GM18505 (cell line): ENCODE measurements at regions not wholly inside any gene's neighbourhood (a gene's known extent, or its start where the extent isn't known, plus 50 kb on each side); places are given as distances from the start of the nearest gene placed in this dataset.
A peak's percentile ranks its signal among the peaks of the same experiment; 100 is the strongest.
"Not testable (repeated sequence)": the region's sequence is repeated elsewhere in the genome, so short reads cannot be mapped to it uniquely, and the experiment has no call there.

Experiments
- ATAC-seq: cut with Tn5 transposase; IDR thresholded peaks from one replicate; pipeline ENCODE4 v1.9.1; 2021; ENCODE audit not compliant: unreplicated experiment
- POLR2A ChIP-seq: IDR thresholded peaks from 4 replicates; pipeline ENCODE4 v1.6.1; 2011; ENCODE audit warnings: borderline replicate concordance; ENCODE audit not compliant: insufficient read depth, insufficient read length; ENCODE audit errors: extremely low read depth

DNA sequence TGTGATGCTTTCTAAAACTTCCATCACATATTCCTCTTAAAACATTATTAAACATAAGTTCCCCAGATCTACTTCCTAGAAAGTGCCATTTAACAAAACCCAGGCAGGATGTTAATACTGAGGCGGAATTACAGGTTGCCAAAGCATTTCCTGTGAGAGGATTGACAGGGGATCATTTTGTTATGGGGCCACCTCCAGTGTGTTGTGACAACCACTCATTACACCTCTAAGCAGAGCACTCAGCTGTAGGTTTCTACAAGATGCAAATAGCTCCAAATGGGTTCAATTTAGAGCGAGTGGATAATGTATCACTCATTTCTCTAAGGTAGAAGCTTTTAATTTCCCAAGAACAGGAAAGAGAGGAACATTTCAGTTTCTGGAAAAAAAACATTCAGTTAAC is 1429.5 kb upstream of the ACVR2A start:
- TF ChIP-seq POLR2A = no peak
- ATAC-seq = no peak

DNA sequence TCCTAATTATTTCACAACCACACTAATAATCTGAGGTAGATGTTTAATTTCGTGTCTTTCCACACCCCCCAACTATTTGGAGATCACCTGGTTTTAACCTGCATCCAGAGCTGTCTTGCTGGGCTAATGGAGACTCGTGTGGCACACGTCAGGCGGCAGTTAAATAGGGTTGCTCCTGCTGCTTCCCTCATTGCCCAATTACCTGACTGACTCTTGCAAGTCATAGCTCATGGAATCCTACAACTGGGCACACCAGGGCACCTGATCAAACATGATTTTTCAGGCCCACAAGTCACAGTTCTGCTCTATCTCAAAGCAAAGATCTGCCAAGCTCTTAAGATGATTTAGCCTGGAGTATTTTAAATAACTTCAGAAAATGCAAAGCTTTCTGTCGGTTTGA is 1430.4 kb upstream of the ACVR2A start:
- TF ChIP-seq POLR2A = no peak
- ATAC-seq = no peak

GRCh38 chr2:146413086-146413610 is 1431.7 kb upstream of the ACVR2A start:
- TF ChIP-seq POLR2A = no peak
- no peak for ATAC-seq

GRCh38 chr2:146412625-146413024 is 1432.2 kb upstream of the ACVR2A start:
- no peak for TF ChIP-seq POLR2A
- ATAC-seq = no peak

DNA sequence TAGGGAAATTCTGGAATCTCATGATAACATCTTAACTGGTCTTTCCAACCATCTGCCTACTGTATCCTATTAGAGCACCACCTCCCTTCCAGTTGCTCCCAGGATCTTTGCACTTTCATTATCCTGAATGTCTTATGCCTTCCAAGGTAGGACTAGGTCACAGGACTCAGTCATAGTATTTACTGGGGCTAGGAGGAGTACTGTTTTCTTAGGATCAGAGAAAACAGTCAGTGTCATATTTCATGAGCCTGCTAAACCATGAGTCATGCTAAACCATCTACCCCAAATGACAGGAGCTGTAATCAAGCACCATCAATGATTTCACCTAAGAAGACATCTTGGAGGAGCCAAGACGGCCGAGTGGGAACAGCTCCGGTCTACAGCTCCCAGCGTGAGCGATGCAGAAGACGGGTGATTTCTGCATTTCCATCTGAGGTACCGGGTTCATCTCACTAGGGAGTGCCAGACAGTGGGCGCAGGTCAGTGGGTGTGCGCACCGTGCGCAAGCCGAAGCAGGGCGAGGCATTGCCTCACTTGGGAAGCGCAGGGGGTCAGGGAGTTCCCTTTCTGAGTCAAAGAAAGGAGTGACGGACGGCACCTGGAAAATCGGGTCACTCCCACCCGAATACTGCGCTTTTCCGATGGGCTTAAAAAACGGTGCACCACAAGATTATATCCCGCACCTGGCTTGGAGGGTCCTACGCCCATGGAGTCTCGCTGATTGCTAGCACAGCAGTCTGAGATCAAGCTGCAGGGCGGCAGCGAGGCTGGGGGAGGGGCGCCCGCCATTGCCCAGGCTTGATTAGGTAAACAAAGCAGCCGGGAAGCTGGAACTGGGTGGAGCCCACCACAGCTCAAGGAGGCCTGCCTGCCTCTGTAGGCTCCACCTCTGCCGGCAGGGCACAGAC is 1439.2 kb upstream of the ACVR2A start:
- not testable (repeated sequence) for ATAC-seq

DNA sequence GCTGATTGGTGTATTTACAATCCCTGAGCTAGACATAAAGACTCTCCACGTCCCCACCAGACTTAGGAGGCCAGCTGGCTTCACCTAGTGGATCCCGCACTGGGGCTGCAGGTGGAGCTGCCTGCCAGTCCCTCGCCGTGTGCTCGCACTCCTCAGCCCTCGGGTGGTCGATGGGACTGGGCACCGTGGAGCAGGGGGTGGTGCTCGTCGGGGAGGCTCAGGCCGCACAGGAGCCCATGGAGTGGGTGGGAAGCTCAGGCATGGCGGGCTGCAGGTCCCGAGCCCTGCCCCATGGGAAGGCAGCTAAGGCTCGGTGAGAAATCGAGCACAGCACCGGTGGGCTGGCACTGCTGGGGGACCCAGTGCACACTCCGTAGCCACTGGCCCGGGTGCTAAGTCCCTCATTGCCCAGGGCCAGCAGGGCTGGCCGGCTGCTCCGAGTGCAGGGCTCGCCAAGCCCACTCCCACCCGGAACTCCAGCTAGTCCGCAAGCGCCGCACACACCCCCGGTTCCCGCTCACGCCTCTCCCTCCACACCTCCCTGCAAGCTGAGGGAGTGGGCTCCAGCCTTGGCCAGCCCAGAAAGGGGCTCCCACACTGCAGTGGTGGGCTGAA is 1441.2 kb upstream of the ACVR2A start:
- ATAC-seq = not testable (repeated sequence)

DNA sequence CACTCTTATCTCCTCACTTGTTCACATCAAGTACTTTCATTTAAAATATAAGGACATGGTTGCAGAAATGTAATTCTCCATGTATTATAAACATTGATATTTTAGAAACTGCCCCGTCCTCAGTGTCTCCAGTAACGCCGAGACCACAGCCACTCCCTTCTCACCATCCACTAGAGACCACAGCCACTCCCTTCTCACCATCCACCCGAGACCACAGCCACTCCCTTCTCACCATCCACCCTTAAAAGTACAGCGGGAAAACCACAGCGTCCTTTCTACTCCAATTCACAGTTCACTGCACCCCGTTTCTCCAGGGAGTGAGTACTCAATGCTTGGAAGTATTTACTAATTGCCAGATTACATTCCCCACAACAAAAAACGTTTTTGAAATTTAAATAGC is 1452.2 kb upstream of the ACVR2A start:
- TF ChIP-seq POLR2A = no peak
- no peak for ATAC-seq

- ATAC-seq = no peak
- TF ChIP-seq POLR2A = no peak
These were observed 1452.6 kb upstream of the ACVR2A start for GRCh38 chr2:146392186-146392585.

- no peak for ATAC-seq
- no peak for TF ChIP-seq POLR2A
These were observed 1456.1 kb upstream of the ACVR2A start for GRCh38 chr2:146388757-146389156.

DNA sequence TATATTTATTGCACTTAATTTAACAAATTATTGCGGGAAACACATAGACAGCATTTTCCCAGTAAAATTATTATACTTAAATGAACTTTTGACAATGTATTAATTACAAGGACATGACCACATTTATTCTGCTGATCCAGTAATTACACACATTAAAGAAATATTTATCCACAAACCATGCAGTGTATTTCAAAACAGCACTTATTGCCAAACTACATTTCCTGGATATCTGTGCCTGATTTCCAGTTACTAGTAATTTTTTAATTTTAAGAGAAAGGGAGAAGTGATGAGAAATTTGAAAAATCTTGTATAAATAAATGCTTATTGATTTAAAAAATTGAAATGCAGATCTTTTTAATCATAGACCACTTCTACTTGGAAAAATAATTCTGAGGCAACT is 1458.7 kb upstream of the ACVR2A start:
- ATAC-seq = no peak
- no peak for TF ChIP-seq POLR2A

- ATAC-seq = peak; percentile 69
These were observed 1459.8 kb upstream of the ACVR2A start for GRCh38 chr2:146385031-146385430.

DNA sequence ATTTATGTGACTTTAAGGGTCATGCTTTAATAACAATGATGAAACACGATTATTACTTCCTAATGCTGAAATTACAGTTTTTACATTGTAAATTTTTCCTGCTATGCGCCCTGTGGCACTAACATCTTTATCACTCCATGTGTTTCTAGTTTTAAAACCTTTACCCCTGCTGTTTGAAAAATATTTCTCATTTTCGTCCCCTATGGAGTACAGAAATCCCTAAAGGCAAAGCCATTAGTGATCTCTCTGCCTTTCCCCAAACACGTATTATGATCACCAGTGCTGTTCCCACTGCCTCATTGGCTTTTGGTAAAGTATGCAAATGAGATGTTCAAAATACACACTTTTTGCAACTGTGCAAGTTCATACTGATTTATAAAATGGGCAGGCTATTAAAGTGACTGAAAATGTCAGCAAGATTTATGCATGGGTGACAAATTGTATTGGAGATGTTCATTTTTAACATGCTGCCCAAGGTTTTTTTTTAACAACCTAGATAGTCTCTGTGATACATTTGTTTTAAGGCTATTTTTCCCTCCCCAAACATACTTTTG is 1468.2 kb upstream of the ACVR2A start:
- no peak for ATAC-seq

More at GRCh38 chr2:146385031-146385430, 1459.8 kb upstream of the ACVR2A start:
- no peak for TF ChIP-seq POLR2A

DNA sequence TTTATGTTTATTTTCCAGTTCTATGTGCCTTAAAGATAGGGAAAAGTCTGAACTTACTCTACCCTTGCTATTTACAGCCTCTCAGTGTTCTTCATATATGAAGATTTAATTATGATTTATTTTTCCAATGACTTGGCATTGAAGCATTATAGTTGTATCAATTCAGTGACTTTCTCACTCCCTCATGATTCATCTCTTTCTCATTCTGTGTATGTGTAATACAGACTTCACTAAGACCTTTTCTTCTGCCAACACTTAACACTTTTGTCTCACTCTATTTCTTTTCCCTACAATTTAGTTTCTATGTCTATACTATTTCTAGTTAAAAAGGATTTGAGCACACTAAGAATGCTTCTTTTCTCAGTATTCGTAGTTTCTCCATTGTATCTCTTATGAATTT is 1470.3 kb upstream of the ACVR2A start:
- no peak for TF ChIP-seq POLR2A
- no peak for ATAC-seq

More for the DNA sequence above, 1468.2 kb upstream of the ACVR2A start:
- no peak for TF ChIP-seq POLR2A

GRCh38 chr2:146371364-146371763 is 1473.5 kb upstream of the ACVR2A start:
- not testable (repeated sequence) for ATAC-seq

- no peak for TF ChIP-seq POLR2A
- no peak for ATAC-seq
These were observed 1474.0 kb upstream of the ACVR2A start for GRCh38 chr2:146370826-146371225.

- no peak for TF ChIP-seq POLR2A
- no peak for ATAC-seq
These were observed 1478.6 kb upstream of the ACVR2A start for GRCh38 chr2:146366276-146366675.
